ENCODE measurements at regions not wholly inside any gene's neighbourhood (a gene's known extent, or its start where the extent isn't known, plus 50 kb on each side); places are given as distances from the start of the nearest gene placed in this dataset.

- no peaks in the 10 kb centered on the region for H3K36me3 ChIP-seq (ENCODE audit: control insufficient read depth, insufficient read depth, low read length)
- H3K9ac ChIP-seq (ENCODE audit: low read length) = no peak overlapping the region
- H3K4me3 ChIP-seq (ENCODE audit: low read depth, low read length) = no peak overlapping the region
- no peaks in the 10 kb centered on the region for H3K4me1 ChIP-seq (ENCODE audit: control insufficient read depth, insufficient read depth, low read length)
- no peaks in the 10 kb centered on the region for H3K27me3 ChIP-seq (ENCODE audit: control insufficient read depth, insufficient read depth, low read length)
- H3K9me3 ChIP-seq (ENCODE audit: control insufficient read depth, insufficient read depth, low read depth, low read length) = peaks cover 6% of the 10 kb centered on the region
- no peak overlapping the region for H3K27ac ChIP-seq (ENCODE audit: low read depth, low read length)
These were observed 74.5 kb upstream of the PDE1C start for GRCh38 chr7:32144676-32145075.

GRCh38 chr7:32143301-32143700 is 73.1 kb upstream of the PDE1C start:
- Histone ChIP-seq H3K27ac (ENCODE audit: low read depth, low read length) (no peak overlapping the region), H3K36me3 (ENCODE audit: control insufficient read depth, insufficient read depth, low read length) (no peaks in the 10 kb centered on the region), H3K9ac (ENCODE audit: low read length) (no peak overlapping the region), H3K9me3 (ENCODE audit: control insufficient read depth, insufficient read depth, low read depth, low read length) (peaks cover 6% of the 10 kb centered on the region), H3K4me1 (ENCODE audit: control insufficient read depth, insufficient read depth, low read length) (no peaks in the 10 kb centered on the region), H3K4me3 (ENCODE audit: low read depth, low read length) (no peak overlapping the region), H3K27me3 (ENCODE audit: control insufficient read depth, insufficient read depth, low read length) (no peaks in the 10 kb centered on the region)

GRCh38 chr7:32142649-32143048 is 72.4 kb upstream of the PDE1C start:
- H3K36me3 ChIP-seq (ENCODE audit: control insufficient read depth, insufficient read depth, low read length) = no peaks in the 10 kb centered on the region
- H3K27me3 ChIP-seq (ENCODE audit: control insufficient read depth, insufficient read depth, low read length) = no peaks in the 10 kb centered on the region
- H3K4me3 ChIP-seq (ENCODE audit: low read depth, low read length) = no peak overlapping the region
- H3K27ac ChIP-seq (ENCODE audit: low read depth, low read length) = no peak overlapping the region
- H3K9ac ChIP-seq (ENCODE audit: low read length) = no peak overlapping the region
- H3K9me3 ChIP-seq (ENCODE audit: control insufficient read depth, insufficient read depth, low read depth, low read length) = peaks cover 6% of the 10 kb centered on the region
- H3K4me1 ChIP-seq (ENCODE audit: control insufficient read depth, insufficient read depth, low read length) = no peaks in the 10 kb centered on the region

- Histone ChIP-seq H3K4me3 (ENCODE audit: low read depth, low read length) (no peak overlapping the region), H3K4me1 (ENCODE audit: control insufficient read depth, insufficient read depth, low read length) (no peaks in the 10 kb centered on the region), H3K27me3 (ENCODE audit: control insufficient read depth, insufficient read depth, low read length) (no peaks in the 10 kb centered on the region), H3K36me3 (ENCODE audit: control insufficient read depth, insufficient read depth, low read length) (no peaks in the 10 kb centered on the region), H3K27ac (ENCODE audit: low read depth, low read length) (no peak overlapping the region), H3K9ac (ENCODE audit: low read length) (no peak overlapping the region), H3K9me3 (ENCODE audit: control insufficient read depth, insufficient read depth, low read depth, low read length) (no peaks in the 10 kb centered on the region)
These were observed 70.2 kb upstream of the PDE1C start for GRCh38 chr7:32140210-32140939.

GRCh38 chr7:32137059-32137458 is 66.9 kb upstream of the PDE1C start:
- Histone ChIP-seq H3K4me1 (ENCODE audit: control insufficient read depth, insufficient read depth, low read length) (no peaks in the 10 kb centered on the region), H3K9me3 (ENCODE audit: control insufficient read depth, insufficient read depth, low read depth, low read length) (no peaks in the 10 kb centered on the region; the same call in 1 of the 2 replicates), H3K36me3 (ENCODE audit: control insufficient read depth, insufficient read depth, low read length) (no peaks in the 10 kb centered on the region), H3K9ac (ENCODE audit: low read length) (no peak overlapping the region), H3K27me3 (ENCODE audit: control insufficient read depth, insufficient read depth, low read length) (no peaks in the 10 kb centered on the region), H3K4me3 (ENCODE audit: low read depth, low read length) (no peak overlapping the region), H3K27ac (ENCODE audit: low read depth, low read length) (no peak overlapping the region)

GRCh38 chr7:32131091-32131490 is 60.9 kb upstream of the PDE1C start:
- no peak overlapping the region for H3K4me3 ChIP-seq (ENCODE audit: low read depth, low read length)
- no peak overlapping the region for H3K27ac ChIP-seq (ENCODE audit: low read depth, low read length)
- H3K27me3 ChIP-seq (ENCODE audit: control insufficient read depth, insufficient read depth, low read length) = no peaks in the 10 kb centered on the region
- H3K36me3 ChIP-seq (ENCODE audit: control insufficient read depth, insufficient read depth, low read length) = no peaks in the 10 kb centered on the region
- no peak overlapping the region for H3K9ac ChIP-seq (ENCODE audit: low read length)
- H3K4me1 ChIP-seq (ENCODE audit: control insufficient read depth, insufficient read depth, low read length) = no peaks in the 10 kb centered on the region
- H3K9me3 ChIP-seq (ENCODE audit: control insufficient read depth, insufficient read depth, low read depth, low read length) = no peaks in the 10 kb centered on the region; the same call in 1 of the 2 replicates

GRCh38 chr7:32126843-32127242 is 56.6 kb upstream of the PDE1C start:
- peaks cover 5% of the 10 kb centered on the region; the same call in 1 of the 2 replicates for H3K9me3 ChIP-seq (ENCODE audit: control insufficient read depth, insufficient read depth, low read depth, low read length)
- H3K36me3 ChIP-seq (ENCODE audit: control insufficient read depth, insufficient read depth, low read length) = no peaks in the 10 kb centered on the region
- no peaks in the 10 kb centered on the region for H3K27me3 ChIP-seq (ENCODE audit: control insufficient read depth, insufficient read depth, low read length)
- no peak overlapping the region for H3K4me3 ChIP-seq (ENCODE audit: low read depth, low read length)
- H3K9ac ChIP-seq (ENCODE audit: low read length) = no peak overlapping the region
- H3K27ac ChIP-seq (ENCODE audit: low read depth, low read length) = no peak overlapping the region
- H3K4me1 ChIP-seq (ENCODE audit: control insufficient read depth, insufficient read depth, low read length) = no peaks in the 10 kb centered on the region

Data from HUES6 (cell line).